HCT116 (cell line): ENCODE measurements at regions not wholly inside any gene's neighbourhood (a gene's known extent, or its start where the extent isn't known, plus 50 kb on each side); places are given as distances from the start of the nearest gene placed in this dataset.

ENCODE experiments used
- ATAC-seq: fragments of 200-7000 bp; cut with Tn5 transposase; 2 replicates; pipeline ENCODE4 v1.9.1; 2020; ENCODE audit warnings: mild to moderate bottlenecking, moderate library complexity
- BruUV-seq: library from RNA; stranded (reverse); fragments of 400-500 nt; replicated peaks from 2 replicates; lab custom pipeline; 2021; lab: Mats Ljungman, UMichigan
- CTCF ChIA-PET: fragments of 300-600 bp; sonication (Branson Sonifier 250); formaldehyde crosslinking; loops from one replicate; lab custom pipeline; 2021; ENCODE audit warnings: antibody characterized with exemption; lab: Charles Lee
- POLR2A ChIA-PET: fragments of 300-600, 350-600 bp; sonication (Branson Sonifier 250); formaldehyde crosslinking; loops from one replicate; lab custom pipeline; 2021; ENCODE audit warnings: antibody characterized with exemption; lab: Charles Lee
- RAD21 ChIA-PET, 2 experiments: fragments of 300-600 bp; sonication (Branson Sonifier 250); formaldehyde crosslinking; loops; one replicate each; lab custom pipeline; 2023; ENCODE audit warnings: low total read pairs in 2 of 2; ENCODE audit not compliant: uncharacterized antibody in 2 of 2, unreplicated experiment in 2 of 2, low non-redundant PET in 1 of 2; lab: Charles Lee
- DNase-seq: peaks from one replicate; pipeline ENCODE4 v3.0.0-alpha.2; 2010; ENCODE audit warnings: low read depth, low spot score
- H2AFZ ChIP-seq: fragments of 200-600 bp; shearing (Covaris generic), sonication (generic); 2 replicates; pipeline ENCODE4 v1.6.1; 2017; ENCODE audit warnings: low read depth, mixed run types, mixed read lengths, antibody characterized with exemption, low read length; ENCODE audit not compliant: poor library complexity, severe bottlenecking
- H3K27ac ChIP-seq: 2 replicates; pipeline ENCODE4 v1.5.1; 2012; ENCODE audit warnings: low read depth, low read length
- H3K27me3 ChIP-seq: fragments of 200-600 bp; sonication (generic); 2 replicates; pipeline ENCODE4 v1.6.1; 2016; ENCODE audit warnings: mixed run types, low read length, mixed read lengths; ENCODE audit not compliant: insufficient read depth
- H3K36me3 ChIP-seq, 2 experiments: fragments of 200-500 bp in 1 of 2; fragments of 200-600 bp in 1 of 2; sonication (Bioruptor generic) in 1 of 2; sonication (generic) in 1 of 2; 2 replicates each; pipeline versions ENCODE4 v1.5.1 to v1.6.1; 2014 to 2016; ENCODE audit warnings: low read length in 2 of 2, inconsistent platforms in 1 of 2, mixed read lengths in 1 of 2, mixed run types in 1 of 2; ENCODE audit not compliant: insufficient read depth in 2 of 2, control insufficient read depth in 1 of 2
- H3K4me1 ChIP-seq, 2 experiments: fragments of 200-600 bp in 1 of 2; sonication (generic) in 1 of 2; 2 replicates each; pipeline versions ENCODE4 v1.5.1 to v1.6.1; 2012 to 2017; ENCODE audit warnings: low read length in 2 of 2, inconsistent platforms in 1 of 2, mild to moderate bottlenecking in 1 of 2, mixed read lengths in 1 of 2, mixed run types in 1 of 2, moderate library complexity in 1 of 2; ENCODE audit not compliant: insufficient read depth in 2 of 2, control insufficient read depth in 1 of 2
- H3K4me2 ChIP-seq: fragments of 200-600 bp; sonication (generic); 2 replicates; pipeline ENCODE4 v1.6.1; 2017; ENCODE audit warnings: mixed run types, low read length, mixed read lengths
- H3K4me3 ChIP-seq, 2 experiments: fragments of 200-600 bp in 1 of 2; sonication (generic) in 1 of 2; replicated peaks in 1 of 2; 2 replicates each; pipeline ENCODE4 v1.5.1; 2011 to 2016; ENCODE audit warnings: low read length in 2 of 2, control low read depth in 1 of 2, low read depth in 1 of 2, mild to moderate bottlenecking in 1 of 2, mixed read lengths in 1 of 2, mixed run types in 1 of 2
- H3K79me2 ChIP-seq: fragments of 200-600 bp; sonication (generic); 2 replicates; pipeline ENCODE4 v1.6.1; 2017; ENCODE audit warnings: mild to moderate bottlenecking, mixed run types, low read length, moderate library complexity, mixed read lengths; ENCODE audit not compliant: insufficient read depth
- H3K9ac ChIP-seq: fragments of 200-600 bp; sonication (generic); 2 replicates; pipeline ENCODE4 v1.6.1; 2016; ENCODE audit warnings: low read length, mixed read lengths
- H3K9me2 ChIP-seq: fragments of 200-600 bp; sonication (generic), shearing (Covaris generic); 2 replicates; pipeline ENCODE4 v1.6.1; 2017; ENCODE audit warnings: mixed run types, mild to moderate bottlenecking, moderate library complexity; ENCODE audit not compliant: insufficient read depth
- H3K9me3 ChIP-seq, 2 experiments: fragments of 200-500 bp in 1 of 2; fragments of 200-600 bp in 1 of 2; sonication (Bioruptor generic) in 1 of 2; sonication (generic) in 1 of 2; 2 replicates each; pipeline ENCODE4 v1.6.1; 2014 to 2017; ENCODE audit warnings: low read length in 2 of 2, mixed read lengths in 2 of 2, inconsistent platforms in 1 of 2, low read depth in 1 of 2, mild to moderate bottlenecking in 1 of 2, mixed run types in 1 of 2, moderate library complexity in 1 of 2; ENCODE audit not compliant: control insufficient read depth in 1 of 2, insufficient read depth in 1 of 2
- H4K20me1 ChIP-seq: fragments of 200-600 bp; sonication (generic), shearing (Covaris generic); 2 replicates; pipeline ENCODE4 v1.6.1; 2017; ENCODE audit warnings: mixed run types, mild to moderate bottlenecking, moderate library complexity; ENCODE audit not compliant: insufficient read depth
- CTCF ChIP-seq, 3 experiments: fragments of 200-600 bp in 1 of 3; sonication (generic) in 1 of 3; IDR thresholded peaks in 2 of 3; conservative IDR thresholded peaks in 1 of 3; 2 replicates each; pipeline ENCODE4 v1.5.1; 2012 to 2017; ENCODE audit warnings: low read depth in 2 of 3, low read length in 2 of 3, antibody characterized with exemption in 1 of 3, borderline replicate concordance in 1 of 3, control low read depth in 1 of 3, mild to moderate bottlenecking in 1 of 3, mixed read lengths in 1 of 3, mixed run types in 1 of 3, moderate library complexity in 1 of 3; ENCODE audit not compliant: insufficient read depth in 1 of 3
- EGR1 ChIP-seq: IDR thresholded peaks from 2 replicates; pipeline ENCODE4 v1.6.1; 2012; ENCODE audit warnings: low read depth
- FOSL1 ChIP-seq: IDR thresholded peaks from 2 replicates; pipeline ENCODE4 v1.6.1; 2012; ENCODE audit warnings: low read depth
- JUND ChIP-seq: IDR thresholded peaks from 2 replicates; pipeline ENCODE4 v1.6.1; 2012
- REST ChIP-seq: IDR thresholded peaks from 2 replicates; pipeline ENCODE4 v1.6.1; 2012; ENCODE audit warnings: low read depth
- SIN3A ChIP-seq: IDR thresholded peaks from 2 replicates; pipeline ENCODE4 v1.6.1; 2012; ENCODE audit warnings: low read depth
- ZBTB33 ChIP-seq: IDR thresholded peaks from 2 replicates; pipeline ENCODE4 v1.6.1; 2011; ENCODE audit warnings: mild to moderate bottlenecking, low read length, moderate library complexity; ENCODE audit not compliant: insufficient replicate concordance; ENCODE audit errors: extremely low read depth
- ZFX ChIP-seq: fragments of 450-650 bp; IDR thresholded peaks from 2 replicates; pipeline ENCODE4 v1.6.1; 2017
- ZNF274 ChIP-seq: fragments of 200-500 bp; sonication (Bioruptor generic); IDR thresholded peaks from 2 replicates; pipeline ENCODE4 v1.6.1; 2014; ENCODE audit warnings: mild to moderate bottlenecking, low read depth, low read length, inconsistent platforms
- intact Hi-C: fragments of 100-400 bp; cut with micrococcal nuclease; formaldehyde crosslinking; loops from 2 replicates; pipeline ENCODE4 v1.10.0; 2022

- RAD21 ChIA-PET: no interaction called here
- no TSS peak for BruUV-seq
Measured at GRCh38 chr5:89349246-89349980, 466.4 kb upstream of the MEF2C start.

More at GRCh38 chr5:89349246-89349980, 466.4 kb upstream of the MEF2C start:
- intact Hi-C loops: no loop called here
- no peak for DNase-seq
- Histone ChIP-seq H3K4me2 (no peak overlapping the region), H3K4me1 (no peaks in the 10 kb centered on the region), H3K27me3 (no peaks in the 10 kb centered on the region), H3K36me3 (no peaks in the 10 kb centered on the region), H3K27ac (no peak overlapping the region), H2AFZ (no peak overlapping the region), H3K4me3 (no peak overlapping the region), H4K20me1 (no peaks in the 10 kb centered on the region), H3K9me2 (no peaks in the 10 kb centered on the region)
- POLR2A ChIA-PET: no interaction called here
- CTCF ChIA-PET: no interaction called here
- no peak for TF ChIP-seq ZNF274
- TF ChIP-seq FOSL1: no peak
- TF ChIP-seq CTCF (IDR thresholded peaks at IDR 0.05 in 2 of 3, conservative IDR thresholded peaks at IDR 0.05 in 1 of 3; ENCODE audit: borderline replicate concordance in 1 of 3, insufficient read depth in 1 of 3, low read depth in 2 of 3, low read length in 2 of 3): no peak
- no peak for TF ChIP-seq EGR1
- TF ChIP-seq SIN3A: no peak
- no peak for TF ChIP-seq ZFX
- TF ChIP-seq ZBTB33: no peak
- TF ChIP-seq JUND: no peak
- TF ChIP-seq REST: no peak
- TF ChIP-seq, all 23 proteins: peak for 0
- ATAC-seq: no peak
- Histone ChIP-seq H3K9me3 (no peaks in the 10 kb centered on the region), H3K79me2 (no peaks in the 10 kb centered on the region), H3K9ac (no peak overlapping the region)
